K562 (cell line): ENCODE measurements at regions not wholly inside any gene's neighbourhood (a gene's known extent, or its start where the extent isn't known, plus 50 kb on each side); places are given as distances from the start of the nearest gene placed in this dataset.
A peak's percentile ranks its signal among the peaks of the same experiment; 100 is the strongest.

ENCODE experiments used
- ATAC-seq: fragments of 200-7000 bp; cut with Tn5 transposase; 3 replicates; pipeline ENCODE4 v1.9.1; 2020; ENCODE audit warnings: moderate library complexity
- BruUV-seq: library from RNA; stranded (reverse); fragments of 400-500 nt; replicated peaks from 2 replicates; lab custom pipeline; 2021; lab: Mats Ljungman, UMichigan
- CTCF ChIA-PET: fragments of 300-600 bp; formaldehyde crosslinking; extraction: SDS; loops from one replicate; lab custom pipeline; 2021; ENCODE audit warnings: low intra/inter-chr PET ratio; lab: Yijun Ruan, JAX
- POLR2A ChIA-PET: fragments of 300-600, 350-650 bp; sonication (Branson Sonifier 250); formaldehyde crosslinking; extraction: SDS; loops from one replicate; lab custom pipeline; 2021; ENCODE audit warnings: antibody characterized with exemption, inconsistent platforms; lab: Yijun Ruan, JAX
- DNase-seq, 4 experiments: peaks; one replicate each; pipeline versions ENCODE4 v3.0.0 to v3.0.0-alpha.2; 2011 to 2018; ENCODE audit warnings: low spot score in 3 of 4, mixed read lengths in 3 of 4; ENCODE audit errors: extremely low read depth in 1 of 4
- FAIRE-seq: peaks from 2 replicates; lab custom pipeline; 2011; peaks lifted over from hg19 to GRCh38; lab: Jason Lieb, UNC
- H2AFZ ChIP-seq: 2 replicates; pipeline ENCODE4 v1.6.0; 2011; ENCODE audit warnings: low read depth, low read length, control low read depth, inconsistent platforms
- H3K27ac ChIP-seq: fragments of 200-600 bp; 3 replicates; pipeline ENCODE4 v1.8.0; 2011; ENCODE audit warnings: low read depth, mild to moderate bottlenecking, control low read depth, inconsistent platforms, low read length, moderate library complexity, mixed read lengths; ENCODE audit errors: extremely low read depth
- H3K27me3 ChIP-seq, 2 experiments: fragments of 300-600 bp in 1 of 2; 2 replicates in 1 of 2; 3 replicates in 1 of 2; pipeline versions ENCODE4 v1.6.0 to v1.8.0; 2011; ENCODE audit warnings: inconsistent platforms in 2 of 2, low read length in 2 of 2, mild to moderate bottlenecking in 1 of 2, mixed read lengths in 1 of 2, moderate library complexity in 1 of 2; ENCODE audit not compliant: control insufficient read depth in 2 of 2, insufficient read depth in 2 of 2
- H3K36me3 ChIP-seq: fragments of 300-600 bp; 3 replicates; pipeline ENCODE4 v1.8.0; 2011; ENCODE audit warnings: mild to moderate bottlenecking, low read length, inconsistent platforms; ENCODE audit not compliant: control insufficient read depth, insufficient read depth
- H3K4me1 ChIP-seq, 2 experiments: fragments of 200-600 bp in 1 of 2; replicated peaks in 1 of 2; 2 replicates in 1 of 2; 3 replicates in 1 of 2; pipeline versions ENCODE4 v1.5.1 to v1.8.0; 2011; ENCODE audit warnings: inconsistent platforms in 2 of 2, low read length in 2 of 2, mild to moderate bottlenecking in 1 of 2, mixed read lengths in 1 of 2, moderate library complexity in 1 of 2; ENCODE audit not compliant: control insufficient read depth in 2 of 2, insufficient read depth in 2 of 2
- H3K4me2 ChIP-seq: 2 replicates; pipeline ENCODE4 v1.6.1; 2011; ENCODE audit warnings: low read length, control low read depth, inconsistent platforms, mixed read lengths; ENCODE audit not compliant: insufficient read depth
- H3K4me3 ChIP-seq: fragments of 200-600 bp; sonication (generic), shearing (Covaris generic); 2 replicates; pipeline ENCODE4 v1.5.1; 2016; ENCODE audit warnings: control low read depth, inconsistent platforms
- H3K79me2 ChIP-seq: fragments of 200-600 bp; 3 replicates; pipeline ENCODE4 v1.8.0; 2011; ENCODE audit warnings: low read length, inconsistent platforms; ENCODE audit not compliant: control insufficient read depth, insufficient read depth
- H3K9ac ChIP-seq, 2 experiments: 2 replicates each; pipeline versions ENCODE4 v1.6.0 to v1.6.1; 2011; ENCODE audit warnings: low read depth in 2 of 2, low read length in 2 of 2, control low read depth in 1 of 2, inconsistent platforms in 1 of 2, mild to moderate bottlenecking in 1 of 2, mixed read lengths in 1 of 2; ENCODE audit not compliant: insufficient read depth in 1 of 2
- H3K9me1 ChIP-seq: one replicate; pipeline ENCODE4 v1.6.0; 2011; ENCODE audit warnings: inconsistent platforms, mild to moderate bottlenecking, low read length, moderate library complexity; ENCODE audit not compliant: control insufficient read depth, insufficient read depth
- H3K9me3 ChIP-seq: replicated peaks from 2 replicates; pipeline ENCODE4 v1.5.1; 2011; ENCODE audit warnings: low read depth, low read length, inconsistent platforms; ENCODE audit not compliant: control insufficient read depth, insufficient read depth
- H4K20me1 ChIP-seq: replicated peaks from 2 replicates; pipeline ENCODE4 v1.6.1; 2011; ENCODE audit warnings: low read length, inconsistent platforms, mixed read lengths; ENCODE audit not compliant: control insufficient read depth, insufficient read depth
- BCOR ChIP-seq: fragments of 450-650 bp; IDR thresholded peaks from 2 replicates; pipeline ENCODE4 v1.6.1; 2016
- HDAC2 ChIP-seq: fragments of 450-650 bp; IDR thresholded peaks from 2 replicates; pipeline ENCODE4 v1.6.1; 2016; ENCODE audit warnings: mild to moderate bottlenecking
- NFE2 ChIP-seq: IDR thresholded peaks from 2 replicates; pipeline ENCODE4 v1.6.1; 2014; ENCODE audit warnings: antibody characterized with exemption, low read depth
- PHB ChIP-seq: fragments of 250-450 bp; sonication (Bioruptor Pico); IDR thresholded peaks from 2 replicates; pipeline ENCODE4 v1.5.0; 2021
- SREBF2 ChIP-seq: sonication (generic); formaldehyde crosslinking; IDR thresholded peaks from 2 replicates; pipeline ENCODE4 v1.4.0; 2020; ENCODE audit warnings: mild to moderate bottlenecking, missing genetic modification reagents
- TCF7L2 ChIP-seq: fragments of 150-350 bp; IDR thresholded peaks from 2 replicates; pipeline ENCODE4 v1.6.1; 2016; ENCODE audit warnings: low read depth, mild to moderate bottlenecking, low read length, moderate library complexity
- TEAD4 ChIP-seq, 2 experiments: sonication (generic) in 1 of 2; formaldehyde crosslinking in 1 of 2; IDR thresholded peaks; 2 replicates each; pipeline versions ENCODE4 v1.6.1 to v1.8.0; 2012 to 2022; ENCODE audit warnings: borderline replicate concordance in 1 of 2, inconsistent platforms in 1 of 2, low read length in 1 of 2, mild to moderate bottlenecking in 1 of 2, missing genetic modification reagents in 1 of 2
- YY1 ChIP-seq, 3 experiments: IDR thresholded peaks; 2 replicates each; pipeline ENCODE4 v1.6.1; 2011; ENCODE audit warnings: low read length in 2 of 3, mild to moderate bottlenecking in 2 of 3, moderate library complexity in 2 of 3, borderline replicate concordance in 1 of 3, control low read depth in 1 of 3, low read depth in 1 of 3; ENCODE audit not compliant: insufficient read depth in 3 of 3, insufficient replicate concordance in 2 of 3, control insufficient read depth in 1 of 3, insufficient read length in 1 of 3; ENCODE audit errors: extremely low read depth in 1 of 3
- ZFP36 ChIP-seq: fragments of 150-350 bp; IDR thresholded peaks from 2 replicates; pipeline ENCODE4 v1.6.1; 2018; ENCODE audit warnings: low read length, low read depth; ENCODE audit not compliant: partially characterized antibody
- ZNF143 ChIP-seq: sonication (generic); formaldehyde crosslinking; IDR thresholded peaks from 2 replicates; pipeline ENCODE4 v1.9.0; 2022; ENCODE audit warnings: mild to moderate bottlenecking, missing genetic modification reagents
- WGBS: fragments of 100-300 bp; shearing (Covaris generic); methylation state at CpG from one replicate; pipeline ENCODE4 v1.1.6; 2016; ENCODE audit warnings: low coverage, mixed read lengths; ENCODE audit not compliant: insufficient coverage; ENCODE audit errors: missing lambda C conversion rate; 5-methylcytosine and 5-hydroxymethylcytosine counted together
- in situ Hi-C: fragments of 300-500 bp; cut with MboI; formaldehyde crosslinking; loops from 4 replicates; pipeline ENCODE4 v1.15.0; 2018; ENCODE audit warnings: inconsistent platforms, mixed read lengths
- intact Hi-C: fragments of 100-400 bp; cut with micrococcal nuclease; formaldehyde crosslinking; loops from 2 replicates; pipeline ENCODE4 v1.14.2; 2022
- TF ChIP-seq, protein P1 (sequence below): fragments of 450-650 bp; IDR thresholded peaks from 2 replicates; pipeline ENCODE4 v1.6.1; 2016; ENCODE audit warnings: mild to moderate bottlenecking
- TF ChIP-seq, protein P2 (sequence below): fragments of 250-450 bp; sonication (Bioruptor Pico); IDR thresholded peaks from 2 replicates; pipeline ENCODE4 v1.9.0; 2021; ENCODE audit warnings: mild to moderate bottlenecking

DNA sequence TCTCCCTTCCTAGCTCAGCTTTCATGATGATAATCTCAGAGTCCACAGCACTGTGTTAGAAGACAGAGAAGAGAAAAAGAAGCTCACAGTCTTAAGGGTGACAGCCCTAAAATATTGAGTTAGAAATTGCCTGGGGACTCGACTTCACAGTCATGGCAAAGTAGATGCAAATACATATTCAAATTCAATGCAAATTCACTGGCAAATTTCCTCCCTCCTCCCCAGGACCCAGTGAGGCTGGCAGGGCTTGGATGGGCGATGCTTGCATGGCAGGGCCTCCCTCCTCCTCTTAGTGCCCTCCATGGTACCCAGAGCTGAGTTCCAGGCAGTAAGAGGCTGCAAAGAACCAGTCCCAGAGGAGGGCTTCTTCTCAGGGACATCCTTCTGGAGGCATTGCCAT is 115.6 kb upstream of the UQCRFS1 start (continued):
- TF ChIP-seq NFE2 (no peak), TCF7L2 (no peak)

GRCh38 chr19:29329460-29330134 is 116.6 kb upstream of the UQCRFS1 start:
- Histone ChIP-seq H3K9me3 (no peaks in the 10 kb centered on the region), H3K4me2 (no peak overlapping the region), H3K4me1 (no peaks in the 10 kb centered on the region), H3K36me3 (no peaks in the 10 kb centered on the region), H3K9ac (no peak overlapping the region), H3K4me3 (no peak overlapping the region), H3K27ac (no peak overlapping the region), H3K79me2 (no peaks in the 10 kb centered on the region), H3K9me1 (no peaks in the 10 kb centered on the region), H4K20me1 (no peaks in the 10 kb centered on the region), H2AFZ (no peak overlapping the region), H3K27me3 (0 out of 5 replicates have a peak, but pooled peaks cover 0 to under 1% of the 10 kb centered on the region in 2 experiments)
- in situ Hi-C loops = no loop called here
- intact Hi-C loops = no loop called here
- BruUV-seq = no TSS peak
- FAIRE-seq (peak; percentile 44), ATAC-seq (peak; percentile 74), DNase-seq (peak; percentile 24 to 41 (median 28))
- WGBS = 4% methylated on average over 5 of the region's 5 CpGs
- CTCF ChIA-PET = no interaction called here
- POLR2A ChIA-PET = no interaction called here
- TF ChIP-seq TEAD4 (IDR thresholded peaks at IDR 0.05; ENCODE audit: low read length) (no peak), TEAD4 (CRISPR knock-in tag; IDR thresholded peaks at IDR 0.05; ENCODE audit: borderline replicate concordance) (no peak), BCOR (peak; percentile 19; the same call in 1 of the 2 replicates), PHB (CRISPR knock-in tag) (no peak), HDAC2 (no peak), ZNF143 (no peak), ZFP36 (peak; percentile 65), YY1 (IDR thresholded peaks at IDR 0.05; ENCODE audit: borderline replicate concordance in 1 of 3, control insufficient read depth in 1 of 3, extremely low read depth in 1 of 3, insufficient read depth in 3 of 3, insufficient read length in 1 of 3, insufficient replicate concordance in 2 of 3, low read depth in 1 of 3, low read length in 2 of 3) (peak in 1 of 3 experiments; percentile 78), SREBF2 (CRISPR knock-in tag) (no peak)
- TF ChIP-seq, protein P1, sequence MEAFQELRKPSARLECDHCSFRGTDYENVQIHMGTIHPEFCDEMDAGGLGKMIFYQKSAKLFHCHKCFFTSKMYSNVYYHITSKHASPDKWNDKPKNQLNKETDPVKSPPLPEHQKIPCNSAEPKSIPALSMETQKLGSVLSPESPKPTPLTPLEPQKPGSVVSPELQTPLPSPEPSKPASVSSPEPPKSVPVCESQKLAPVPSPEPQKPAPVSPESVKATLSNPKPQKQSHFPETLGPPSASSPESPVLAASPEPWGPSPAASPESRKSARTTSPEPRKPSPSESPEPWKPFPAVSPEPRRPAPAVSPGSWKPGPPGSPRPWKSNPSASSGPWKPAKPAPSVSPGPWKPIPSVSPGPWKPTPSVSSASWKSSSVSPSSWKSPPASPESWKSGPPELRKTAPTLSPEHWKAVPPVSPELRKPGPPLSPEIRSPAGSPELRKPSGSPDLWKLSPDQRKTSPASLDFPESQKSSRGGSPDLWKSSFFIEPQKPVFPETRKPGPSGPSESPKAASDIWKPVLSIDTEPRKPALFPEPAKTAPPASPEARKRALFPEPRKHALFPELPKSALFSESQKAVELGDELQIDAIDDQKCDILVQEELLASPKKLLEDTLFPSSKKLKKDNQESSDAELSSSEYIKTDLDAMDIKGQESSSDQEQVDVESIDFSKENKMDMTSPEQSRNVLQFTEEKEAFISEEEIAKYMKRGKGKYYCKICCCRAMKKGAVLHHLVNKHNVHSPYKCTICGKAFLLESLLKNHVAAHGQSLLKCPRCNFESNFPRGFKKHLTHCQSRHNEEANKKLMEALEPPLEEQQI = peak; percentile 24; the same call in 1 of the 2 replicates
- TF ChIP-seq, protein P2, sequence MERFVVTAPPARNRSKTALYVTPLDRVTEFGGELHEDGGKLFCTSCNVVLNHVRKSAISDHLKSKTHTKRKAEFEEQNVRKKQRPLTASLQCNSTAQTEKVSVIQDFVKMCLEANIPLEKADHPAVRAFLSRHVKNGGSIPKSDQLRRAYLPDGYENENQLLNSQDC (CRISPR knock-in tag) = no peak
